OCI-LY1 (cell line): ENCODE measurements at regions not wholly inside any gene's neighbourhood (a gene's known extent, or its start where the extent isn't known, plus 50 kb on each side); places are given as distances from the start of the nearest gene placed in this dataset.

Experiments
- CTCF ChIP-seq: fragments of 200-600 bp; sonication (generic), shearing (Covaris generic); IDR thresholded peaks from 2 replicates; pipeline ENCODE4 v1.5.1; 2017; ENCODE audit warnings: mild to moderate bottlenecking, antibody characterized with exemption, low read length, moderate library complexity, mixed read lengths
- EZH2 ChIP-seq: fragments of 200-600 bp; sonication (generic), shearing (Covaris generic); IDR thresholded peaks from 2 replicates; pipeline ENCODE4 v1.8.0; 2017; ENCODE audit warnings: borderline replicate concordance, mixed run types, mild to moderate bottlenecking, antibody characterized with exemption, low read length, moderate library complexity, mixed read lengths

GRCh38 chr21:14827468-14827867 lies 237.3 kb downstream of the NRIP1 start:
- TF ChIP-seq CTCF (no peak), EZH2 (no peak)
